Ovary (tissue), 3 donors: ENCODE measurements at regions not wholly inside any gene's neighbourhood (a gene's known extent, or its start where the extent isn't known, plus 50 kb on each side); places are given as distances from the start of the nearest gene placed in this dataset.

Experiments used
- CTCF ChIP-seq, 3 donors: fragments of 450-650 bp in 2 of 3; fragments of 200-600 bp in 1 of 3; IDR thresholded peaks; one replicate each; pipeline versions ENCODE4 v1.5.1 to v1.8.0; 2016 to 2022; ENCODE audit warnings: antibody characterized with exemption in 3 of 3, mild to moderate bottlenecking in 1 of 3
- EP300 ChIP-seq: sonication (generic); formaldehyde crosslinking; IDR thresholded peaks from one replicate; pipeline ENCODE4 v1.6.1; 2017; ENCODE audit warnings: antibody characterized with exemption
- POLR2A ChIP-seq: fragments of 450-650 bp; IDR thresholded peaks from one replicate; pipeline ENCODE4 v1.6.1; 2017; ENCODE audit warnings: antibody characterized with exemption, mild to moderate bottlenecking, moderate library complexity
- donor health status: DM: no; HTN: no; CAD: no.

GRCh38 chr4:165620913-165621312 lies 242.1 kb downstream of the CPE start:
- TF ChIP-seq CTCF (IDR thresholded peaks at IDR 0.05) (no peak), EP300 (no peak), POLR2A (no peak)
